Spleen (tissue), 11 donors: ENCODE measurements at regions not wholly inside any gene's neighbourhood (a gene's known extent, or its start where the extent isn't known, plus 50 kb on each side); places are given as distances from the start of the nearest gene placed in this dataset.
A peak's percentile ranks its signal among the peaks of the same experiment; 100 is the strongest.

Source experiments
- DNase-seq: peaks from one replicate; pipeline ENCODE4 v3.0.0-alpha.2; 2020
- H3K27ac ChIP-seq, 8 donors: fragments of 200-600 bp; sonication (generic) in 7 of 8; 1 replicate in 4 of 8; 2 replicates in 4 of 8; pipeline versions ENCODE4 v1.5.0 to v1.8.0; 2016 to 2021; ENCODE audit warnings: inconsistent platforms in 4 of 8, mild to moderate bottlenecking in 4 of 8, moderate library complexity in 1 of 8
- H3K27me3 ChIP-seq, 7 donors: fragments of 200-600 bp; sonication (generic) in 6 of 7; replicated peaks in 1 of 7; 1 replicate in 4 of 7; 2 replicates in 3 of 7; pipeline versions ENCODE4 v1.5.0 to v1.8.0; 2016 to 2021; ENCODE audit warnings: inconsistent platforms in 3 of 7, mild to moderate bottlenecking in 1 of 7
- H3K36me3 ChIP-seq, 6 donors: fragments of 200-600 bp; sonication (generic) in 5 of 6; 1 replicate in 4 of 6; 2 replicates in 2 of 6; pipeline versions ENCODE4 v1.5.0 to v1.8.0; 2016 to 2021; ENCODE audit warnings: inconsistent platforms in 2 of 6
- H3K4me1 ChIP-seq, 6 donors: fragments of 200-600 bp; sonication (generic) in 5 of 6; 1 replicate in 3 of 6; 2 replicates in 3 of 6; pipeline versions ENCODE4 v1.5.0 to v1.8.0; 2016 to 2021; ENCODE audit warnings: inconsistent platforms in 3 of 6
- H3K4me3 ChIP-seq, 8 donors: fragments of 200-600 bp; sonication (generic) in 7 of 8; 1 replicate in 4 of 8; 2 replicates in 4 of 8; pipeline versions ENCODE4 v1.5.0 to v1.8.0; 2016 to 2021; ENCODE audit warnings: inconsistent platforms in 4 of 8, mild to moderate bottlenecking in 4 of 8, moderate library complexity in 2 of 8
- H3K9me3 ChIP-seq, 8 donors: fragments of 200-600 bp; sonication (generic) in 7 of 8; 1 replicate in 4 of 8; 2 replicates in 4 of 8; pipeline versions ENCODE4 v1.5.0 to v1.8.0; 2016 to 2021; ENCODE audit warnings: inconsistent platforms in 4 of 8
- POLR2A ChIP-seq, 3 donors: fragments of 450-650 bp; IDR thresholded peaks; one replicate each; pipeline ENCODE4 v1.5.1; 2017; ENCODE audit warnings: antibody characterized with exemption in 3 of 3, mild to moderate bottlenecking in 1 of 3
- POLR2AphosphoS5 ChIP-seq, 3 donors: sonication (generic); formaldehyde crosslinking; IDR thresholded peaks; one replicate each; pipeline ENCODE4 v1.5.1; 2017; ENCODE audit warnings: antibody characterized with exemption in 3 of 3
- WGBS, 5 donors: extraction: QIAGEN DNeasy Blood & Tissue Kit in 3 of 5; methylation state at CpG; one replicate each; pipeline versions ENCODE4 v1.1.5 to v1.1.7; 2013 to 2018; 5-methylcytosine and 5-hydroxymethylcytosine counted together
- intact Hi-C: fragments of 100-400 bp; cut with DNase I; formaldehyde crosslinking; loops from one replicate; pipeline ENCODE4 v1.15.0; 2023; ENCODE audit warnings: low total_unique reads
- TF ChIP-seq, protein P1 (sequence below), 11 experiments: fragments of 200-600 bp in 7 of 11; fragments of 450-650 bp in 4 of 11; sonication (generic) in 4 of 11; IDR thresholded peaks in 8 of 11; conservative IDR thresholded peaks in 3 of 11; 1 replicate in 7 of 11; 2 replicates in 4 of 11; pipeline versions ENCODE4 v1.4.0 to v1.8.0; 2016 to 2021; ENCODE audit warnings: antibody characterized with exemption in 11 of 11, inconsistent platforms in 4 of 11, mild to moderate bottlenecking in 1 of 11
- donor health status: healthy with polysubstance abuse.
- donor health status: DM: no; HTN: no; CAD: no; lungs with moderate emphysema.
- donor health status: DM: no; HTN: no; CAD: no.
- donor health status: Bipolar disorder and iron deficiency.
- donor health status: healthy.
- donor health status: DM: no; HTN: no; CAD: no.
- donor health status: DM: yes; HTN: yes; CAD: no.

DNA sequence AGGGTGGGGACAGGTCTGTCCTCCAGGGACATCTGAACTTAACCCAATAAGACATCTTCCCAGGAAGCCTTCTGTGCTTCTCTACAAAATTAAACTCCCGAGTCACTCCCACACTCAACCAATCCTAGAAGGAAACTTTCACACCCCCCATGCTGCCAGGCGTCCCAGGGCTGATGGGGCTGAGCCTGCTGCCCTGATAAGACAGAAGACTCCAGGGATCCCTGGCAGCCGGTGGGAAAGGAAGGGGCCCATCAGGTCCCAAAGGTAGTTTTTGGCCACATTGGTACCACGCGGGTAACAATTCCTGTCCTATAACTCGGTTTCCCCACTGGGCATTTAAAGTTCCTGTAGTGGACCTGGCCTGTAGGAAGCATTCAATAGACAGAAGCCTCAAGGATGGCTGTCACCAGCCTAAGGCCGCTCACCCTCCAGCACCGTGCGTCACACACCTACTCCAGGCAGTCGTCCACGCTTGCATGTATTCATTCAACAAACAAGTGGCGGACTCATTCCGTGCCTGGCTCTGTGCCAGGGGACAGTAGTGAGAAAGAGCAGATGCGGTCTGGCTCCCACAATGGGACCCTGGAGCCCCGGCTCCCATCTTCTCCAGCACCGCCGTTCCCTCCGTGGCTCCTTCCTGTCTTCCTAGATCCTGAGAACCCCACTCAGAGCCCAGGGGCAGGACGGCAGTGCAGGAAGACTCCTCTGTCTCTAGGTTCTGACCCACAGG, 465.2 kb downstream of the NPHP4 start:
- peaks cover 0 to 20% (median 14%) of the 10 kb centered on the region in 8 donors for H3K9me3 ChIP-seq
- H3K4me3 ChIP-seq: no peak overlapping the region

DNA sequence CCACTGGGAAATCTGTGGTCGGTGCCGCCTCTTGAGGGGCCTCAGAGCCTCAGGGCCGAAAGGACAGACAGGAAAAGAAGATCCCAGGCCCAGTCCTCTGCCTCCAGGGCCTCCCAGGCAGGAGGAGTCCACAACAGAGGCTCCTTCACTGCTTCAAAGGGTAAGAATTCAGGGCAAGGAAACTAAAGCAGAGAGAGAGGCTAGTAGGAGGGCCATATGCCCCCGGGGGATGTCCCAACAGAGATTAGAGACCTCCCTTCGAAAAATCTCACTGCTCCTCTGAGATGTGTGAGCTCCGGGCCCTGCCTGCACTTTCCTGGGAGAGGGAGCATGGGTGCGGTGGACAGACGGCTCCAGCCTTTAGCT, 465.9 kb downstream of the NPHP4 start:
- Histone ChIP-seq H3K9me3 (peaks cover 0 to 20% (median 14%) of the 10 kb centered on the region in 8 donors), H3K4me3 (no peak overlapping the region), H3K36me3 (no peaks in the 10 kb centered on the region), H3K27me3 (peaks cover 0 to 54% (median 5%) of the 10 kb centered on the region in 7 donors), H3K27ac (no peak overlapping the region), H3K4me1 (no peaks in the 10 kb centered on the region)
- no peak for TF ChIP-seq POLR2AphosphoS5 (IDR thresholded peaks at IDR 0.05)
- TF ChIP-seq, protein P1, sequence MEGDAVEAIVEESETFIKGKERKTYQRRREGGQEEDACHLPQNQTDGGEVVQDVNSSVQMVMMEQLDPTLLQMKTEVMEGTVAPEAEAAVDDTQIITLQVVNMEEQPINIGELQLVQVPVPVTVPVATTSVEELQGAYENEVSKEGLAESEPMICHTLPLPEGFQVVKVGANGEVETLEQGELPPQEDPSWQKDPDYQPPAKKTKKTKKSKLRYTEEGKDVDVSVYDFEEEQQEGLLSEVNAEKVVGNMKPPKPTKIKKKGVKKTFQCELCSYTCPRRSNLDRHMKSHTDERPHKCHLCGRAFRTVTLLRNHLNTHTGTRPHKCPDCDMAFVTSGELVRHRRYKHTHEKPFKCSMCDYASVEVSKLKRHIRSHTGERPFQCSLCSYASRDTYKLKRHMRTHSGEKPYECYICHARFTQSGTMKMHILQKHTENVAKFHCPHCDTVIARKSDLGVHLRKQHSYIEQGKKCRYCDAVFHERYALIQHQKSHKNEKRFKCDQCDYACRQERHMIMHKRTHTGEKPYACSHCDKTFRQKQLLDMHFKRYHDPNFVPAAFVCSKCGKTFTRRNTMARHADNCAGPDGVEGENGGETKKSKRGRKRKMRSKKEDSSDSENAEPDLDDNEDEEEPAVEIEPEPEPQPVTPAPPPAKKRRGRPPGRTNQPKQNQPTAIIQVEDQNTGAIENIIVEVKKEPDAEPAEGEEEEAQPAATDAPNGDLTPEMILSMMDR (IDR thresholded peaks at IDR 0.05 in 8 of 11, conservative IDR thresholded peaks at IDR 0.05 in 3 of 11): no peak
- no peak for DNase-seq
- WGBS, 5 donors: 55 to 71% (median 64%) methylated on average over 8 of the region's 8 CpGs
- intact Hi-C loops: no loop called here

More for the DNA sequence above, 465.2 kb downstream of the NPHP4 start:
- H3K27ac ChIP-seq: no peak overlapping the region
- intact Hi-C loops: no loop called here
- no peaks in the 10 kb centered on the region for H3K4me1 ChIP-seq
- peaks cover 0 to 51% (median under 1%) of the 10 kb centered on the region in 7 donors for H3K27me3 ChIP-seq
- DNase-seq: peak; percentile 47
- H3K36me3 ChIP-seq: no peaks in the 10 kb centered on the region
- TF ChIP-seq POLR2AphosphoS5 (IDR thresholded peaks at IDR 0.05) (no peak), POLR2A (IDR thresholded peaks at IDR 0.05) (no peak)
- TF ChIP-seq, protein P1 (IDR thresholded peaks at IDR 0.05 in 8 of 11, conservative IDR thresholded peaks at IDR 0.05 in 3 of 11): no peak
- 80 to 86% (median 83%) methylated on average over 19 of the region's 19 CpGs for WGBS, 5 donors

DNA sequence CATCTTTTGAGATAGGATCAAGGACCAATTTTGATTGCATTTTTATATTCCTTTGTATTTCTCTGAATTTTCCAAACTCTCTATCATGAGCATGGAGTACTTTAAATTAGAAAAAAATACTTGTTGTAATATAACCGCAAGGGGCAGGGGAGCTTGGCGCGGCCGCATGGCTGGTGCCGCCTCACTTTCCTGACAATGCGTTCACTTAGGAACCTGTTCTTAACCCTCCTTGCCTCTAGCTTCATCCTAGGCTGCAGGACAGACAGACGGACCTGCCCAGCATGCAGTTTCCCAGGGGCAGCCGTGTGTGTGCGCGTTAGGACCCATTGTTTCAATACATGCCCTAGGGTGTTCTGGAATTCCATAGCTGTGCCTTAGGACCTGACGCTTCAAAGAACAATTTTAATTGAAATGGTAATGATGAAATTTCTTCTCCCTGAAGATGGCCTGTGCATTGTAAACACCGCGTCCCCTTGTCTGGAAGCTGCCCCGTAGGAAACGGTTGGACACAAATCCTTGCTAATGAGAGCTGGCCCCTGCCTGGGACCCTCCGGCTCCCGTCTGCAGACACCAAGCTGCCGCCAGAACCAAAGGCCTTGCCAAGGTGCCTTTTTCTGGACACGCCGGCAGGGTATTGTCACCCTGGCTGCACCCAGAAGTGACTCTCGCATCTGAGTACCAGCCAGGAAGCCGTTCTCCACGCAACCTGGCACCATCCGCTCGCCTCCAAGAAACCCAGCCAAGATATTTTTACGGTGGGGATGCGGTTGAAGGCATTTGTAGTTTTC, 466.4 kb downstream of the NPHP4 start:
- WGBS, 5 donors: 88 to 93% (median 90%) methylated on average over 26 to 27 of the region's 27 CpGs

More for the DNA sequence above, 466.4 kb downstream of the NPHP4 start:
- H3K4me3 ChIP-seq: no peak overlapping the region
- peaks cover 0 to 20% (median 14%) of the 10 kb centered on the region in 8 donors for H3K9me3 ChIP-seq
- DNase-seq: peak; percentile 56
- TF ChIP-seq, protein P1 (IDR thresholded peaks at IDR 0.05 in 8 of 11, conservative IDR thresholded peaks at IDR 0.05 in 3 of 11): no peak
- TF ChIP-seq POLR2AphosphoS5 (IDR thresholded peaks at IDR 0.05) (no peak), POLR2A (IDR thresholded peaks at IDR 0.05) (no peak)
- no peak overlapping the region for H3K27ac ChIP-seq
- H3K36me3 ChIP-seq: no peaks in the 10 kb centered on the region
- no peaks in the 10 kb centered on the region for H3K4me1 ChIP-seq
- intact Hi-C loops: no loop called here
- peaks cover 0 to 54% (median 5%) of the 10 kb centered on the region in 7 donors for H3K27me3 ChIP-seq
